NCI-H526 treated with DMSO at 0.1 percent for 48 hours (cell line): ENCODE measurements at regions not wholly inside any gene's neighbourhood (a gene's known extent, or its start where the extent isn't known, plus 50 kb on each side); places are given as distances from the start of the nearest gene placed in this dataset.

Source experiments
- DNase-seq: peaks from one replicate; lab custom pipeline; 2025; lab: John Stamatoyannopoulos, UW

GRCh38 chr5:3654515-3654914, 58.9 kb downstream of the IRX1 start:
- DNase-seq: no peak

- no peak for DNase-seq
These were observed 61.2 kb downstream of the IRX1 start for GRCh38 chr5:3656803-3657202.

GRCh38 chr5:3657364-3658022, 61.9 kb downstream of the IRX1 start:
- no peak for DNase-seq

- DNase-seq: no peak
These were observed 63.3 kb downstream of the IRX1 start for GRCh38 chr5:3658929-3659328.

GRCh38 chr5:3659907-3660306, 64.3 kb downstream of the IRX1 start:
- DNase-seq: no peak

GRCh38 chr5:3660630-3661029, 65.0 kb downstream of the IRX1 start:
- no peak for DNase-seq

- no peak for DNase-seq
These were observed 66.2 kb downstream of the IRX1 start for GRCh38 chr5:3661755-3662296.

GRCh38 chr5:3662344-3662743, 66.7 kb downstream of the IRX1 start:
- no peak for DNase-seq

GRCh38 chr5:3671337-3671736, 75.7 kb downstream of the IRX1 start:
- no peak for DNase-seq

- no peak for DNase-seq
These were observed 83.2 kb downstream of the IRX1 start for GRCh38 chr5:3678801-3679200.

- no peak for DNase-seq
These were observed 85.2 kb downstream of the IRX1 start for GRCh38 chr5:3680821-3681220.

GRCh38 chr5:3684118-3684517, 88.5 kb downstream of the IRX1 start:
- DNase-seq: no peak

- DNase-seq: peak; percentile 53
These were observed 89.2 kb downstream of the IRX1 start for GRCh38 chr5:3684771-3685354.

- no peak for DNase-seq
These were observed 99.2 kb downstream of the IRX1 start for GRCh38 chr5:3694819-3695218.

- no peak for DNase-seq
These were observed 100.2 kb downstream of the IRX1 start for GRCh38 chr5:3695818-3696217.

GRCh38 chr5:3698412-3698811, 102.8 kb downstream of the IRX1 start:
- DNase-seq: no peak

GRCh38 chr5:3701694-3702093, 106.1 kb downstream of the IRX1 start:
- no peak for DNase-seq

- no peak for DNase-seq
These were observed 109.0 kb downstream of the IRX1 start for GRCh38 chr5:3704661-3705060.

- DNase-seq: peak; percentile 68
These were observed 113.6 kb downstream of the IRX1 start for GRCh38 chr5:3709068-3709716.

- DNase-seq: no peak
These were observed 114.2 kb downstream of the IRX1 start for GRCh38 chr5:3709717-3710348.

GRCh38 chr5:3715062-3715461, 119.4 kb downstream of the IRX1 start:
- no peak for DNase-seq

GRCh38 chr5:3729631-3730030, 134.0 kb downstream of the IRX1 start:
- DNase-seq: no peak

- DNase-seq: no peak
These were observed 139.0 kb downstream of the IRX1 start for GRCh38 chr5:3734632-3735031.
